Spleen (tissue), 7 donors: ENCODE measurements at regions not wholly inside any gene's neighbourhood (a gene's known extent, or its start where the extent isn't known, plus 50 kb on each side); places are given as distances from the start of the nearest gene placed in this dataset.

Experiments
- POLR2A ChIP-seq, 3 donors: fragments of 450-650 bp; IDR thresholded peaks; one replicate each; pipeline ENCODE4 v1.5.1; 2017; ENCODE audit warnings: antibody characterized with exemption in 3 of 3, mild to moderate bottlenecking in 1 of 3
- TF ChIP-seq, protein P1 (sequence below), 11 experiments: fragments of 200-600 bp in 7 of 11; fragments of 450-650 bp in 4 of 11; sonication (generic) in 4 of 11; IDR thresholded peaks in 8 of 11; conservative IDR thresholded peaks in 3 of 11; 1 replicate in 7 of 11; 2 replicates in 4 of 11; pipeline versions ENCODE4 v1.4.0 to v1.8.0; 2016 to 2021; ENCODE audit warnings: antibody characterized with exemption in 11 of 11, inconsistent platforms in 4 of 11, mild to moderate bottlenecking in 1 of 11
- donor health status: DM: no; HTN: no; CAD: no; lungs with moderate emphysema.
- donor health status: DM: no; HTN: no; CAD: no.
- donor health status: DM: no; HTN: no; CAD: no.

DNA sequence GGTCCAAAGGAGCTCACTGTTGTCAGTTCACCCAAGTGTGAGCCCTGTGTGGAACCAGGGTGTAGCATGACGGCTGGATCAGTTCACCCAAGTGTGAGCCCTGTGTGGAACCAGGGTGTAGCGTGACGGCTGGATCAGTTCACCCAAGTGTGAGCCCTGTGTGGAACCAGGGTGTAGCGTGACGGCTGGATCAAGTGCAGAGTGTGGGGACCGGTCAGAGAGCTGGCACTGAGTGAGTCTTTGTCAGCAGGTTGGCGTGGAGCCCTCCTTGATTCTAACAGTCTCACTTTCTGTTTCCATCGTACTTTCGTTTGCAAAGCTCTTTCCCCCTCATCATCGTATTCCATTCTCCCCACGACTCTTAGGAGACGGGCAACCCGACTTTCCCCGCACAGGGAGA, 57.9 kb upstream of the DLG1 start:
- TF ChIP-seq, protein P1, sequence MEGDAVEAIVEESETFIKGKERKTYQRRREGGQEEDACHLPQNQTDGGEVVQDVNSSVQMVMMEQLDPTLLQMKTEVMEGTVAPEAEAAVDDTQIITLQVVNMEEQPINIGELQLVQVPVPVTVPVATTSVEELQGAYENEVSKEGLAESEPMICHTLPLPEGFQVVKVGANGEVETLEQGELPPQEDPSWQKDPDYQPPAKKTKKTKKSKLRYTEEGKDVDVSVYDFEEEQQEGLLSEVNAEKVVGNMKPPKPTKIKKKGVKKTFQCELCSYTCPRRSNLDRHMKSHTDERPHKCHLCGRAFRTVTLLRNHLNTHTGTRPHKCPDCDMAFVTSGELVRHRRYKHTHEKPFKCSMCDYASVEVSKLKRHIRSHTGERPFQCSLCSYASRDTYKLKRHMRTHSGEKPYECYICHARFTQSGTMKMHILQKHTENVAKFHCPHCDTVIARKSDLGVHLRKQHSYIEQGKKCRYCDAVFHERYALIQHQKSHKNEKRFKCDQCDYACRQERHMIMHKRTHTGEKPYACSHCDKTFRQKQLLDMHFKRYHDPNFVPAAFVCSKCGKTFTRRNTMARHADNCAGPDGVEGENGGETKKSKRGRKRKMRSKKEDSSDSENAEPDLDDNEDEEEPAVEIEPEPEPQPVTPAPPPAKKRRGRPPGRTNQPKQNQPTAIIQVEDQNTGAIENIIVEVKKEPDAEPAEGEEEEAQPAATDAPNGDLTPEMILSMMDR (IDR thresholded peaks at IDR 0.05 in 8 of 11, conservative IDR thresholded peaks at IDR 0.05 in 3 of 11) = no peak
- no peak for TF ChIP-seq POLR2A (IDR thresholded peaks at IDR 0.05)
